Panc1 (cell line): ENCODE measurements at regions not wholly inside any gene's neighbourhood (a gene's known extent, or its start where the extent isn't known, plus 50 kb on each side); places are given as distances from the start of the nearest gene placed in this dataset.

Source experiments
- ATAC-seq: fragments of 200-7000 bp; cut with Tn5 transposase; 2 replicates; pipeline ENCODE4 v1.9.1; 2020; ENCODE audit warnings: mild to moderate bottlenecking, moderate library complexity
- BruUV-seq: library from RNA; stranded (reverse); fragments of 400-500 nt; replicated peaks from 2 replicates; lab custom pipeline; 2021; lab: Mats Ljungman, UMichigan
- CTCF ChIA-PET: fragments of 300-600 bp; sonication (Branson Sonifier 250); formaldehyde crosslinking; loops from one replicate; lab custom pipeline; 2022; ENCODE audit warnings: antibody characterized with exemption; lab: Charles Lee
- POLR2A ChIA-PET: fragments of 300-600 bp; sonication (Branson Sonifier 250); formaldehyde crosslinking; loops from one replicate; lab custom pipeline; 2022; ENCODE audit warnings: antibody characterized with exemption; lab: Charles Lee
- DNase-seq: peaks from one replicate; pipeline ENCODE4 v3.0.0-alpha.2; 2010; ENCODE audit warnings: low read depth, low spot score
- H3K27ac ChIP-seq: 2 replicates; pipeline ENCODE4 v1.5.1; 2011; ENCODE audit warnings: mild to moderate bottlenecking, low read length, inconsistent platforms
- H3K27me3 ChIP-seq: fragments of 200-500 bp; sonication (Bioruptor generic); 2 replicates; pipeline ENCODE4 v1.6.0; 2014; ENCODE audit warnings: low read length, inconsistent platforms; ENCODE audit not compliant: control insufficient read depth, insufficient read depth
- H3K36me3 ChIP-seq: fragments of 200-500 bp; sonication (Bioruptor generic); 2 replicates; pipeline ENCODE4 v1.5.1; 2014; ENCODE audit warnings: inconsistent platforms, mild to moderate bottlenecking, low read length, moderate library complexity; ENCODE audit not compliant: control insufficient read depth, insufficient read depth
- H3K4me1 ChIP-seq: 2 replicates; pipeline ENCODE4 v1.5.1; 2011; ENCODE audit warnings: inconsistent platforms, mild to moderate bottlenecking, low read length, moderate library complexity; ENCODE audit not compliant: control insufficient read depth, insufficient read depth
- H3K4me3 ChIP-seq, 2 experiments: 2 replicates each; pipeline ENCODE4 v1.5.1; 2011 to 2012; ENCODE audit warnings: low read depth in 2 of 2, low read length in 2 of 2, mild to moderate bottlenecking in 2 of 2, inconsistent platforms in 1 of 2, moderate library complexity in 1 of 2
- H3K9me3 ChIP-seq: fragments of 200-500 bp; sonication (Bioruptor generic); 2 replicates; pipeline ENCODE4 v1.5.1; 2014; ENCODE audit warnings: low read depth, mild to moderate bottlenecking, inconsistent platforms, low read length, moderate library complexity; ENCODE audit not compliant: control insufficient read depth, insufficient read depth
- POLR2AphosphoS5 ChIP-seq: IDR thresholded peaks from 2 replicates; pipeline ENCODE4 v1.6.1; 2012; ENCODE audit warnings: mild to moderate bottlenecking, low read depth, low read length, moderate library complexity
- SIN3A ChIP-seq: IDR thresholded peaks from 2 replicates; pipeline ENCODE4 v1.6.1; 2012; ENCODE audit warnings: low read depth, mild to moderate bottlenecking, low read length, moderate library complexity, borderline replicate concordance; ENCODE audit not compliant: insufficient read depth
- TCF7L2 ChIP-seq: IDR thresholded peaks from 2 replicates; pipeline ENCODE4 v1.6.1; 2011; ENCODE audit warnings: mild to moderate bottlenecking, low read depth, low read length, inconsistent platforms
- in situ Hi-C: cut with HindIII; loops from 2 replicates; pipeline ENCODE4 v1.10.0; 2016; ENCODE audit warnings: low sequenced_read_pairs, low pct_unique_long_range_greater_than_20kb
- intact Hi-C: fragments of 100-400 bp; cut with micrococcal nuclease; formaldehyde crosslinking; loops from one replicate; pipeline ENCODE4 v1.10.0; 2022; ENCODE audit not compliant: unreplicated experiment
- TF ChIP-seq, protein P1 (sequence below), 2 experiments: IDR thresholded peaks; 2 replicates each; pipeline ENCODE4 v1.6.1; 2011 to 2012; ENCODE audit warnings: low read depth in 2 of 2, control low read depth in 1 of 2, low read length in 1 of 2, mild to moderate bottlenecking in 1 of 2, moderate library complexity in 1 of 2; ENCODE audit not compliant: insufficient read depth in 1 of 2
- TF ChIP-seq, protein P2 (sequence below): fragments of 450-650 bp; IDR thresholded peaks from 2 replicates; pipeline ENCODE4 v1.5.1; 2017; ENCODE audit warnings: mild to moderate bottlenecking

- no TSS peak for BruUV-seq
- in situ Hi-C loops (no loop called here), intact Hi-C loops (no loop called here)
- Histone ChIP-seq H3K27me3 (peaks cover 29% of the 10 kb centered on the region), H3K36me3 (no peaks in the 10 kb centered on the region; the same call in 1 of the 2 replicates), H3K9me3 (no peaks in the 10 kb centered on the region), H3K4me3 (no peak overlapping the region), H3K4me1 (no peaks in the 10 kb centered on the region), H3K27ac (no peak overlapping the region)
- ATAC-seq = no peak
- CTCF ChIA-PET = interaction anchor here (0.7 kb wide), 1 partner anchor 12 kb away, joined by 3 read pairs; no protein-coding TSS in a partner anchor
- no peak for DNase-seq
- TF ChIP-seq, protein P1, sequence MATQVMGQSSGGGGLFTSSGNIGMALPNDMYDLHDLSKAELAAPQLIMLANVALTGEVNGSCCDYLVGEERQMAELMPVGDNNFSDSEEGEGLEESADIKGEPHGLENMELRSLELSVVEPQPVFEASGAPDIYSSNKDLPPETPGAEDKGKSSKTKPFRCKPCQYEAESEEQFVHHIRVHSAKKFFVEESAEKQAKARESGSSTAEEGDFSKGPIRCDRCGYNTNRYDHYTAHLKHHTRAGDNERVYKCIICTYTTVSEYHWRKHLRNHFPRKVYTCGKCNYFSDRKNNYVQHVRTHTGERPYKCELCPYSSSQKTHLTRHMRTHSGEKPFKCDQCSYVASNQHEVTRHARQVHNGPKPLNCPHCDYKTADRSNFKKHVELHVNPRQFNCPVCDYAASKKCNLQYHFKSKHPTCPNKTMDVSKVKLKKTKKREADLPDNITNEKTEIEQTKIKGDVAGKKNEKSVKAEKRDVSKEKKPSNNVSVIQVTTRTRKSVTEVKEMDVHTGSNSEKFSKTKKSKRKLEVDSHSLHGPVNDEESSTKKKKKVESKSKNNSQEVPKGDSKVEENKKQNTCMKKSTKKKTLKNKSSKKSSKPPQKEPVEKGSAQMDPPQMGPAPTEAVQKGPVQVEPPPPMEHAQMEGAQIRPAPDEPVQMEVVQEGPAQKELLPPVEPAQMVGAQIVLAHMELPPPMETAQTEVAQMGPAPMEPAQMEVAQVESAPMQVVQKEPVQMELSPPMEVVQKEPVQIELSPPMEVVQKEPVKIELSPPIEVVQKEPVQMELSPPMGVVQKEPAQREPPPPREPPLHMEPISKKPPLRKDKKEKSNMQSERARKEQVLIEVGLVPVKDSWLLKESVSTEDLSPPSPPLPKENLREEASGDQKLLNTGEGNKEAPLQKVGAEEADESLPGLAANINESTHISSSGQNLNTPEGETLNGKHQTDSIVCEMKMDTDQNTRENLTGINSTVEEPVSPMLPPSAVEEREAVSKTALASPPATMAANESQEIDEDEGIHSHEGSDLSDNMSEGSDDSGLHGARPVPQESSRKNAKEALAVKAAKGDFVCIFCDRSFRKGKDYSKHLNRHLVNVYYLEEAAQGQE (IDR thresholded peaks at IDR 0.05; ENCODE audit: insufficient read depth in 1 of 2, low read depth in 2 of 2, low read length in 1 of 2) = no peak
- TF ChIP-seq SIN3A = no peak
- TF ChIP-seq POLR2AphosphoS5 = no peak
- TF ChIP-seq TCF7L2 = no peak
- TF ChIP-seq, protein P2, sequence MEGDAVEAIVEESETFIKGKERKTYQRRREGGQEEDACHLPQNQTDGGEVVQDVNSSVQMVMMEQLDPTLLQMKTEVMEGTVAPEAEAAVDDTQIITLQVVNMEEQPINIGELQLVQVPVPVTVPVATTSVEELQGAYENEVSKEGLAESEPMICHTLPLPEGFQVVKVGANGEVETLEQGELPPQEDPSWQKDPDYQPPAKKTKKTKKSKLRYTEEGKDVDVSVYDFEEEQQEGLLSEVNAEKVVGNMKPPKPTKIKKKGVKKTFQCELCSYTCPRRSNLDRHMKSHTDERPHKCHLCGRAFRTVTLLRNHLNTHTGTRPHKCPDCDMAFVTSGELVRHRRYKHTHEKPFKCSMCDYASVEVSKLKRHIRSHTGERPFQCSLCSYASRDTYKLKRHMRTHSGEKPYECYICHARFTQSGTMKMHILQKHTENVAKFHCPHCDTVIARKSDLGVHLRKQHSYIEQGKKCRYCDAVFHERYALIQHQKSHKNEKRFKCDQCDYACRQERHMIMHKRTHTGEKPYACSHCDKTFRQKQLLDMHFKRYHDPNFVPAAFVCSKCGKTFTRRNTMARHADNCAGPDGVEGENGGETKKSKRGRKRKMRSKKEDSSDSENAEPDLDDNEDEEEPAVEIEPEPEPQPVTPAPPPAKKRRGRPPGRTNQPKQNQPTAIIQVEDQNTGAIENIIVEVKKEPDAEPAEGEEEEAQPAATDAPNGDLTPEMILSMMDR = no peak
- POLR2A ChIA-PET = no interaction called here
These were observed 135.6 kb upstream of the ZNF536 start for GRCh38 chr19:30236587-30236986.

DNA sequence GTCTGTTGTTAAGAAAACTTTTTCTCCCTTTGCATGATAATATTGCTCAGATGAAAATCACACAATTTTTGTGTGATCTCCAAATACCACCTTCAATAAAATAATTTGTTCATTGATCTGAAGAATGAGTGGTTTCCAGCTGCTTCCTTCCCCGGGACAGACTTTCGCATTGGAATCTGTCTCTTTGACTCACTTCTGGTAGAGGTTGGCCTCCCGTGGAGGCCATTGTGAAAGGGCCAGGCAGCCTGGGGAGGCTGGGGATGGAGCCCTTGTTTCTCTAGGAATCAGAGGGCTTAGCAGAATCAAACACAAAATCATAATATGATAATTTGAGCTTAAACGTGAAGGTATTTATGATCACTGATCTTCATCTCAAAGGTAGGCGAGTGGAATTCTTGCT, 135.0 kb upstream of the ZNF536 start:
- no peak overlapping the region for H3K27ac ChIP-seq
- BruUV-seq = no TSS peak
- TF ChIP-seq POLR2AphosphoS5 (no peak), TCF7L2 (no peak), SIN3A (no peak)
- TF ChIP-seq, protein P2 = no peak
- TF ChIP-seq, protein P1 (IDR thresholded peaks at IDR 0.05; ENCODE audit: insufficient read depth in 1 of 2, low read depth in 2 of 2, low read length in 1 of 2) = no peak
- no peak for DNase-seq
- intact Hi-C loops = no loop called here
- in situ Hi-C loops = no loop called here
- H3K9me3 ChIP-seq = no peaks in the 10 kb centered on the region
- peaks cover 29% of the 10 kb centered on the region for H3K27me3 ChIP-seq
- ChIA-PET POLR2A (no interaction called here), CTCF (no interaction called here)
- no peaks in the 10 kb centered on the region; the same call in 1 of the 2 replicates for H3K36me3 ChIP-seq
- no peak overlapping the region for H3K4me3 ChIP-seq
- no peaks in the 10 kb centered on the region for H3K4me1 ChIP-seq
- no peak for ATAC-seq
